ENCODE measurements at regions not wholly inside any gene's neighbourhood (a gene's known extent, or its start where the extent isn't known, plus 50 kb on each side); places are given as distances from the start of the nearest gene placed in this dataset.
A peak's percentile ranks its signal among the peaks of the same experiment; 100 is the strongest.

GRCh38 chr11:34001557-34002064, 49.9 kb upstream of the CAPRIN1 start:
- Histone ChIP-seq H3K27ac (no peak overlapping the region), H3K9me3 (no peaks in the 10 kb centered on the region), H3K27me3 (peaks cover 0 to 16% of the 10 kb centered on the region in 2 donors), H3K4me3 (no peak overlapping the region), H3K4me1 (peaks cover 0 to 7% of the 10 kb centered on the region in 2 donors), H3K36me3 (no peaks in the 10 kb centered on the region)
- ATAC-seq, result no peak
- no peak for TF ChIP-seq CTCF (IDR thresholded peaks at IDR 0.05)
- intact Hi-C loops (cut with DNase I), result no loop called here
- no peak for DNase-seq

- Histone ChIP-seq H3K27ac (no peak overlapping the region), H3K9me3 (no peaks in the 10 kb centered on the region), H3K4me3 (no peak overlapping the region), H3K4me1 (peaks cover 0 to 8% of the 10 kb centered on the region in 2 donors), H3K36me3 (no peaks in the 10 kb centered on the region), H3K27me3 (peaks cover 0 to 23% of the 10 kb centered on the region in 2 donors)
- ATAC-seq, result no peak
- intact Hi-C loops (cut with DNase I), result loop anchor here in 1 of 2 donors (5.0 kb wide), 1 partner anchor 363 kb away; no protein-coding TSS in a partner anchor
- no peak for DNase-seq
- no peak for TF ChIP-seq CTCF (IDR thresholded peaks at IDR 0.05)
Measured at GRCh38 chr11:33999393-33999792, 52.1 kb upstream of the CAPRIN1 start.

GRCh38 chr11:33997584-33998251, 53.8 kb upstream of the CAPRIN1 start:
- Histone ChIP-seq H3K27ac (no peak overlapping the region), H3K9me3 (no peaks in the 10 kb centered on the region), H3K36me3 (no peaks in the 10 kb centered on the region), H3K4me1 (peaks cover 0 to 8% of the 10 kb centered on the region in 2 donors), H3K27me3 (peaks cover 0 to 23% of the 10 kb centered on the region in 2 donors), H3K4me3 (no peak overlapping the region)
- intact Hi-C loops (cut with DNase I), result loop anchor here in 1 of 2 donors (5.0 kb wide), 1 partner anchor 365 kb away; no protein-coding TSS in a partner anchor
- DNase-seq, result no peak
- no peak for ATAC-seq
- TF ChIP-seq CTCF (IDR thresholded peaks at IDR 0.05), result no peak

GRCh38 chr11:33996498-33997454, 54.8 kb upstream of the CAPRIN1 start:
- Histone ChIP-seq H3K9me3 (no peaks in the 10 kb centered on the region), H3K27ac (no peak overlapping the region), H3K36me3 (no peaks in the 10 kb centered on the region), H3K4me1 (peaks cover 0 to 8% of the 10 kb centered on the region in 2 donors), H3K4me3 (no peak overlapping the region), H3K27me3 (peaks cover 0 to 23% of the 10 kb centered on the region in 2 donors)
- ATAC-seq, result peak; percentile 100
- peak; percentile 82 for TF ChIP-seq CTCF (IDR thresholded peaks at IDR 0.05)
- intact Hi-C loops (cut with DNase I), result loop anchor here in 1 of 2 donors (5.0 kb wide), 1 partner anchor 366 kb away; no protein-coding TSS in a partner anchor
- peak in 3 of 4 donors; percentile 49 to 69 (median 59) for DNase-seq
